ENCODE measurements at regions not wholly inside any gene's neighbourhood (a gene's known extent, or its start where the extent isn't known, plus 50 kb on each side); places are given as distances from the start of the nearest gene placed in this dataset.

DNA sequence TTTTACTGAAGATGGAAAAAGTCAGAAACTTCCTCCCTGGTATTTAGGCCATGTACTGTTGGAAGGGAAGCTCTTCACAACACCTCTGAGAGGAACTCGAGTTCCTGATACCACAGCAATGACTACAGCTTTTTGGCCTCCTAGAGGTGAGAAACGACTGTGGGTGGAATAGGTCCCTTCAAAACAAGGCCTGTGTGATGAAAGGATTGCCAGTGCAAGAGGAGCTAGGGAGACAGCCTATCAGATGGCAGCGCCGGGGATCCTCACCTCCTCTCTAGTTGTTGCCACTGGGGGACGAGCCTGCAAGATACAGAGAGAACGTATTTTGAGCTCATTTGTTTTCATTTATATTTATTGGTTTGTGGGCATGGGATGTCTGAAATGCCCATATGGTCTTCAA is 187.8 kb upstream of the KCND3 start:
- TF ChIP-seq, protein P1, sequence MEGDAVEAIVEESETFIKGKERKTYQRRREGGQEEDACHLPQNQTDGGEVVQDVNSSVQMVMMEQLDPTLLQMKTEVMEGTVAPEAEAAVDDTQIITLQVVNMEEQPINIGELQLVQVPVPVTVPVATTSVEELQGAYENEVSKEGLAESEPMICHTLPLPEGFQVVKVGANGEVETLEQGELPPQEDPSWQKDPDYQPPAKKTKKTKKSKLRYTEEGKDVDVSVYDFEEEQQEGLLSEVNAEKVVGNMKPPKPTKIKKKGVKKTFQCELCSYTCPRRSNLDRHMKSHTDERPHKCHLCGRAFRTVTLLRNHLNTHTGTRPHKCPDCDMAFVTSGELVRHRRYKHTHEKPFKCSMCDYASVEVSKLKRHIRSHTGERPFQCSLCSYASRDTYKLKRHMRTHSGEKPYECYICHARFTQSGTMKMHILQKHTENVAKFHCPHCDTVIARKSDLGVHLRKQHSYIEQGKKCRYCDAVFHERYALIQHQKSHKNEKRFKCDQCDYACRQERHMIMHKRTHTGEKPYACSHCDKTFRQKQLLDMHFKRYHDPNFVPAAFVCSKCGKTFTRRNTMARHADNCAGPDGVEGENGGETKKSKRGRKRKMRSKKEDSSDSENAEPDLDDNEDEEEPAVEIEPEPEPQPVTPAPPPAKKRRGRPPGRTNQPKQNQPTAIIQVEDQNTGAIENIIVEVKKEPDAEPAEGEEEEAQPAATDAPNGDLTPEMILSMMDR (conservative IDR thresholded peaks at IDR 0.05; ENCODE audit: low read depth, low read length), result no peak
- TF ChIP-seq POLR2A (IDR thresholded peaks at IDR 0.05; ENCODE audit: low read depth, low read length) (no peak), MAFK (IDR thresholded peaks at IDR 0.05; ENCODE audit: low read depth, low read length) (no peak), MXI1 (IDR thresholded peaks at IDR 0.05; ENCODE audit: borderline replicate concordance, low read depth, low read length) (no peak), RAD21 (IDR thresholded peaks at IDR 0.05; ENCODE audit: low read length) (no peak), RFX5 (IDR thresholded peaks at IDR 0.05; ENCODE audit: low read depth, low read length) (no peak), RCOR1 (IDR thresholded peaks at IDR 0.05; ENCODE audit: insufficient replicate concordance, low read length) (no peak), FOS (IDR thresholded peaks at IDR 0.05; ENCODE audit: low read depth, low read length) (no peak), CEBPB (IDR thresholded peaks at IDR 0.05; ENCODE audit: low read depth, low read length) (no peak), CHD1 (IDR thresholded peaks at IDR 0.05; ENCODE audit: low read depth, low read length) (no peak)
- TF ChIP-seq, protein P2, sequence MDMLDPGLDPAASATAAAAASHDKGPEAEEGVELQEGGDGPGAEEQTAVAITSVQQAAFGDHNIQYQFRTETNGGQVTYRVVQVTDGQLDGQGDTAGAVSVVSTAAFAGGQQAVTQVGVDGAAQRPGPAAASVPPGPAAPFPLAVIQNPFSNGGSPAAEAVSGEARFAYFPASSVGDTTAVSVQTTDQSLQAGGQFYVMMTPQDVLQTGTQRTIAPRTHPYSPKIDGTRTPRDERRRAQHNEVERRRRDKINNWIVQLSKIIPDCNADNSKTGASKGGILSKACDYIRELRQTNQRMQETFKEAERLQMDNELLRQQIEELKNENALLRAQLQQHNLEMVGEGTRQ (IDR thresholded peaks at IDR 0.05; ENCODE audit: low read depth, low read length), result no peak
- TF ChIP-seq, protein P3, sequence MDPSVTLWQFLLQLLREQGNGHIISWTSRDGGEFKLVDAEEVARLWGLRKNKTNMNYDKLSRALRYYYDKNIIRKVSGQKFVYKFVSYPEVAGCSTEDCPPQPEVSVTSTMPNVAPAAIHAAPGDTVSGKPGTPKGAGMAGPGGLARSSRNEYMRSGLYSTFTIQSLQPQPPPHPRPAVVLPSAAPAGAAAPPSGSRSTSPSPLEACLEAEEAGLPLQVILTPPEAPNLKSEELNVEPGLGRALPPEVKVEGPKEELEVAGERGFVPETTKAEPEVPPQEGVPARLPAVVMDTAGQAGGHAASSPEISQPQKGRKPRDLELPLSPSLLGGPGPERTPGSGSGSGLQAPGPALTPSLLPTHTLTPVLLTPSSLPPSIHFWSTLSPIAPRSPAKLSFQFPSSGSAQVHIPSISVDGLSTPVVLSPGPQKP (IDR thresholded peaks at IDR 0.05; ENCODE audit: borderline replicate concordance, low read depth, low read length), result no peak
